Right lobe of liver (tissue), 4 donors: ENCODE measurements at regions not wholly inside any gene's neighbourhood (a gene's known extent, or its start where the extent isn't known, plus 50 kb on each side); places are given as distances from the start of the nearest gene placed in this dataset.

Experiments used
- POLR2A ChIP-seq: fragments of 450-650 bp; IDR thresholded peaks from one replicate; pipeline ENCODE4 v1.6.1; 2017; ENCODE audit warnings: antibody characterized with exemption, mild to moderate bottlenecking
- TF ChIP-seq, protein P1 (sequence below), 4 donors: fragments of 200-600 bp in 3 of 4; fragments of 450-650 bp in 1 of 4; IDR thresholded peaks; one replicate each; pipeline versions ENCODE4 v1.5.1 to v1.8.0; 2016 to 2022; ENCODE audit warnings: antibody characterized with exemption in 4 of 4, mild to moderate bottlenecking in 2 of 4
- donor health status: DM: no; HTN: no; CAD: no.
- donor health status: DM: no; HTN: no; CAD: no.
- donor health status: DM: no; HTN: yes; CAD: no.

- TF ChIP-seq, protein P1, sequence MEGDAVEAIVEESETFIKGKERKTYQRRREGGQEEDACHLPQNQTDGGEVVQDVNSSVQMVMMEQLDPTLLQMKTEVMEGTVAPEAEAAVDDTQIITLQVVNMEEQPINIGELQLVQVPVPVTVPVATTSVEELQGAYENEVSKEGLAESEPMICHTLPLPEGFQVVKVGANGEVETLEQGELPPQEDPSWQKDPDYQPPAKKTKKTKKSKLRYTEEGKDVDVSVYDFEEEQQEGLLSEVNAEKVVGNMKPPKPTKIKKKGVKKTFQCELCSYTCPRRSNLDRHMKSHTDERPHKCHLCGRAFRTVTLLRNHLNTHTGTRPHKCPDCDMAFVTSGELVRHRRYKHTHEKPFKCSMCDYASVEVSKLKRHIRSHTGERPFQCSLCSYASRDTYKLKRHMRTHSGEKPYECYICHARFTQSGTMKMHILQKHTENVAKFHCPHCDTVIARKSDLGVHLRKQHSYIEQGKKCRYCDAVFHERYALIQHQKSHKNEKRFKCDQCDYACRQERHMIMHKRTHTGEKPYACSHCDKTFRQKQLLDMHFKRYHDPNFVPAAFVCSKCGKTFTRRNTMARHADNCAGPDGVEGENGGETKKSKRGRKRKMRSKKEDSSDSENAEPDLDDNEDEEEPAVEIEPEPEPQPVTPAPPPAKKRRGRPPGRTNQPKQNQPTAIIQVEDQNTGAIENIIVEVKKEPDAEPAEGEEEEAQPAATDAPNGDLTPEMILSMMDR (IDR thresholded peaks at IDR 0.05), result no peak
- no peak for TF ChIP-seq POLR2A
These were observed 144.8 kb downstream of the PDCD6IP start for GRCh38 chr3:33943277-33943676.
